GM18951 (cell line): ENCODE measurements at regions not wholly inside any gene's neighbourhood (a gene's known extent, or its start where the extent isn't known, plus 50 kb on each side); places are given as distances from the start of the nearest gene placed in this dataset.
"Not testable (repeated sequence)": the region's sequence is repeated elsewhere in the genome, so short reads cannot be mapped to it uniquely, and the experiment has no call there.

Source experiments
- POLR2A ChIP-seq: IDR thresholded peaks from 4 replicates; pipeline ENCODE4 v1.6.1; 2011; ENCODE audit warnings: mild to moderate bottlenecking; ENCODE audit not compliant: insufficient read length, insufficient read depth; ENCODE audit errors: extremely low read depth
- in situ Hi-C: fragments of 300-500 bp; cut with MboI; formaldehyde crosslinking; loops from one replicate; pipeline ENCODE4 v1.12.0; 2022; ENCODE audit warnings: low sequenced_read_pairs, mixed read lengths, inconsistent platforms; ENCODE audit not compliant: unreplicated experiment

DNA sequence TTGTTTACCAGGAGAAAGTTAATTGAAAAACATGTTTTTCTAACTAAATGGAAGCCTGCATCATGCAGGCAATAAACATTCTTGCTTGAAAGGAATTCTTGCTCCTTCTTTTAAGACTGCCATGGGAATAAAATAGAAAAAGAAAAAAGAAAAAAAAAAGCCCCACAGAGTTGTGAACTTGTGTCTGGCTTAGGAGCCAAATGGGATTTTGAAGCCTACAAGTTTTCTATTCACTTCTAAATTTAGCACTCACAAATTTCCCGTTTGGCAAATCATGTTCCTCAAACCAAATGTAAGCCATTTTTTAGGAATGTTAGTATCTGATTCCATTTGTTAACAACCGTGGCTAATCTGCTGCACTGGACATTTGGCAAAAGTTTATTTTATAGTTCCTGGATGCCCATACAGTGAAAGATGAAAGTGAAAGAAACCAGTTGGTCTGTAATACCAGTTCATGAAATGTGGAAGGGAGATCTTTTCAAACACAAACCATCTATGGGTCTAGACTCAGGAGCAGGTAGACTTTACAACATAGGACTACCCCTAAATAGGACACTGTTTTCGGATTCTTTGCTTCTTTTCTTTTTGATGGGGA lies 133.8 kb upstream of the GMNC start:
- in situ Hi-C loops, result no loop called here
- no peak for TF ChIP-seq POLR2A

DNA sequence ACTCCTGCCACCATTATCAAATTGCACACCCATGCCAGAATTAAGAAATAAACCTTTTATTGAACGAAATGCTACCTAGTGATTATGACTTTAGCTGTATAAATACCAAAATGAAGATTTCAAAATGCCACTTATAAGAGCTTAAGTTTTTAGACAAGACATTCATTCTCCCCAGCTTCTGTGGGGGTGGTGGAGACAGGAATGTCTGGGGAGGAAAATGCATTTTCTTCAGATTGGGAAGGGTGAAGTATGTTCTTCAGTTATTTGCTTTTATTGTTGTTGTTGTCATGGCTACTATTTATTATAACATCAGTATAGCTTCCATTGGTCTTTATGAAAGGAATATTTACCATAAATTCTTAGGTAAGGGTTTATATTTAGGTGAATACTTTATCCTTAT lies 132.7 kb upstream of the GMNC start:
- in situ Hi-C loops, result no loop called here
- no peak for TF ChIP-seq POLR2A

DNA sequence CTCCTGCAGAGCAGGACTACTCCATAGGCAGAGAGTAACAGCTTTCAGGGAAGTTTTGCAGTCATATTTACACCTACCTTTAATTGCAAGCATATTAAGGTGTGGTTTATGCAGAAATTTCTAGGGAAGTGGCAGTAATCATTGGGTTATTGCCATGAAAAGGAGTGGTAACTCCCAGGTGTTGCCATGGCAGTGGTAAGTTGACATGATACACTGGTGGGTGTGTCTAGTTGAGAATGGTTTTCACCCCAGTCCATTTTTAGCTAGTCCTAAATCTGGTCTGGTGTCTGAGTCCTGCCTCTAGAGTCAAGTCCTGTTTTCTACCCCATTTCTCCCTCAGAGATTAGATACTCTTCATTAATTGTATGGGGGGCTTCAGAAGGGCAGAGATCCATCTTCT lies 128.4 kb upstream of the GMNC start:
- in situ Hi-C loops, result no loop called here
- no peak for TF ChIP-seq POLR2A

DNA sequence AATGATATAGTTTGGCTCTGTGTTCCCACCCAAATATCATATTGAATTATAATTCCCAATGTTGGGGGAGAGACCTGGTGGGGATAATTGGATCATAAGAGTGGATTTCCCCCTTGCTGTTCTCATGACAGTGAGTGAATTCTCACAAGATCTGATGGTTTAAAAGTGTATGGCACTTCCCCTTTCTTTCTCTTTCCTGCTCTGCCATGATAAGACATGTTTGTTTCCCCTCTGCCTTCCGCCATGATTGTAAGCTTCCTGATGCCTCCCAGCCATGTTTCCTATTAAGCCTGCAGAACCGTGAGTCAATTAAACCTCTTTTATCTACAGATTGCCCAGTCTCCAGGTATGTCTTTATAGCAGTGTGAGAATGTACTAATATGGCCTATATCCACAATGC lies 126.7 kb upstream of the GMNC start:
- TF ChIP-seq POLR2A, result no peak
- in situ Hi-C loops, result no loop called here

DNA sequence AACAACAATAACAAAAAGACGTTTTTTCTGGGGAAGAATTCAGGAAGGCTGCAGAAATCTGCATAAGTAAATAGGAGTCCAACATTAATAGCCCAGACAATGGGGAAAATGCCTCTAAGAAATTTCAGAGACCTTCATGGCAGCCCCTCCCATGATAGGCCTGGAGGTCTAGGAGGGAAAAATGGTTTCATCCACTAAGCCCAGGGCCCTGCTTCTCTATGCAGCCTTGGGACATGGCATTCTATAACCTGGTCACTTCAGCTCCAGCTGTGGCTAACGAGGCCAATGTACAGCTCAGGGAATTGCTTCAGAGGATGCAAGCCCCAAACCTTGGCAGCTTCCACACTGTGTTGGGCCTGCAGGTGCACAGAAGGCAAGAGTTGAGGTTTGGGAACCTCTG lies 125.6 kb upstream of the GMNC start:
- in situ Hi-C loops, result no loop called here
- TF ChIP-seq POLR2A, result no peak

DNA sequence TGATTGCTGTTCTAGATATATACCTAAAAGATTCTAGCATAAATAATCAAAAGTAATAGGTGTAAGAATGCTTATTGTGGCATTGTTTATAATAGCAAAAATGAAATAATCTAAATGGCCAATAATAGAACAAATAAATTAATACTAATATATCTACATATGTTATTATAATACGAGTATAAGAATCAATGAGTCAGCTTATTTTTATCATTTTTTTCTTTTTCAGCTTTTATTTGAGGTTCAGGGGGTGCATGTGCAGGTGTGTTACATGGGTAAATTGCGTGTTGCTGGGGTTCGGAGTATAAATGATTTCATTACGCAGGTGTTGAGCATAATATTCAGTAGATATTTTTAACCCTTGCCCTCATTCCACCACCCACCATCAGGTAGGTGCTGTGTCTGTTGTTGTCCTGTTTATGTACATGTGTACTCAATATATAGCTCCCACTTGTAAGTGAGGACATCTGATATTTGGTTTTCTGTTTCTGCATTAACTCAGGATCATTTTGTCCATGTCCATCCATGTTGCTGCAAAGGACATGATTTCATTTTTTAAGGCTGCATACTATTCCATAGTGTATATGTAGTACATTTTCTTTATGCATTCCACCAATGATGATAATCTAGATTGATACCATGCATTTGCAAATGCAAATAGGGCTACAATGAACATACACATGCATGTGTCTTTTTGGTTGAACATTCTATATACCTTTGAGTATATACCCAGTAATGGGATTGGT lies 122.2 kb upstream of the GMNC start:
- in situ Hi-C loops, result no loop called here
- TF ChIP-seq POLR2A, result no peak

DNA sequence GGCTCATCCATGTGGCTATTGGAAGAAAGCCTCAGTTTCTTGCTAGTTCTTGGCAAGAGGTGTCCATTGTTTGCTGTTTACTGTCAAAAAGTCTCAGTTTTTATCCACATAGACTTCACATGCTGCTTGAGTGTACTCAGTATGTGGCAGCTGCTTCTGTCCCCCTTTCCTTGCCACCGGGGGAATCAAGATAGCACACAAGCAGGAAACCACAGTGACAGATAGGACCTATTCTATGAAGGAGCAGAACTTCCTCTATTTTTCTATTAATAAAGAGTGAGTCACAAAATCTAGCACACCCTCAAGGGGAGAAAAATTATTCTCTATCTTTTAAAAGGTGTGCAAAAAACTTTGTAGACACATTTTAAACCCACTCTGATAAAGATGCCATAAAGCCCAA lies 121.4 kb upstream of the GMNC start:
- TF ChIP-seq POLR2A, result no peak
- in situ Hi-C loops, result no loop called here

DNA sequence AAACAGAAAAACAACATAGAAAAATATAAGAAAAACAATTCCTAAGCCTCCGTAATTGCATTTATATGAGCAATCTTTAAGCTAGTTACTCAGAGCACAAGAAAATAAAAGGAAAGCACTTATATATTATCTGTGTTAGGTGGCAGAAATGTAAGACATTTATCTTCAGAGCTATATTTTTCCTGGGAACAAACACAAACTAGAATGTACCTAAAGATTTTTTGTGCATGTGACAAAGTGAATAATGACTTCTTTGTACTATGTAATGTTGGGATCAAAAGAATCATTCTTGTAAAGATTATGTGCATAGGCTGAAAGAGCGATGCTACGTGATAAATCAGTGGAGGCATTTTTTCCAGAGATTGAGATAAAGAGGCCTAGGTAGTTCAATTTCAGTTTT lies 111.3 kb upstream of the GMNC start:
- in situ Hi-C loops, result no loop called here
- no peak for TF ChIP-seq POLR2A

DNA sequence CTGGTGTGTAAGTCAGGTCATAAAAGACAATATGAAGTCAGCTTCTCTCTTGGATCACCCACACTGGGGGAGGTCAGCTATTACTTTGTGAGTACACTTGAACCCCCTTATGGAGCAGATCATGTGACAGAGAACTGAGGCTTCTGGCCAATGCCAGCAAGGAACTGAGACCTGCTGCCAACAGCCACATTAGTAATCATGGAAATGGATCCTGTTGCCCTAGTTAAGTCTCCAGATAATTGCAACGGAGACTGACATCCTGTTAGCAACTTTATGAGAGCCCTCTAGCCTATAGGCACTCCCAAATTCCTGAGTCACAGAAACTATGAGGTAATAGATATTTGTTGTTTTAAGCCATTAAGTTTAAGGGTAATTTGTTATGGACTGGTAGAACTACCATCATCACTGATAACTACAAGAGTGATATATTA lies 110.4 kb upstream of the GMNC start:
- in situ Hi-C loops, result no loop called here

DNA sequence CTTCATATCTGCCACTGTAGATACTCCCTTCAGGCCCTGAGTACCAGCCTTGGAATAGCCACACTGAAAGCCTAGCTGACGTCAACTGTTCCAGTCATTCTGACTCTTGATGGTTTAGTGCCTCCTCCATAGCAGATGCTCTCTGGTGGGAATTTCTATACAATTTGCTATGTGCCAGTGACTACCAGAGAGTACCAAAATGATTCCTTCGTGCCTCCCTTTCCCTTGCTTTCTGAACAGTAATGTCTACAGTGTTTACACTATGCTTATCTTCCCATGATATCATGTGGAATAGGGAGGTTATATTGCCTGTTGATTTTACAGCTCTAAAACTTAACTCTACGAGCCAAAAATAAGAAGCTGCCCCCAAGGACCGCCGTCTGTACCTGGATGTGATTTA lies 109.7 kb upstream of the GMNC start:
- in situ Hi-C loops, result no loop called here
- no peak for TF ChIP-seq POLR2A

More for the DNA sequence above, 110.4 kb upstream of the GMNC start:
- no peak for TF ChIP-seq POLR2A

DNA sequence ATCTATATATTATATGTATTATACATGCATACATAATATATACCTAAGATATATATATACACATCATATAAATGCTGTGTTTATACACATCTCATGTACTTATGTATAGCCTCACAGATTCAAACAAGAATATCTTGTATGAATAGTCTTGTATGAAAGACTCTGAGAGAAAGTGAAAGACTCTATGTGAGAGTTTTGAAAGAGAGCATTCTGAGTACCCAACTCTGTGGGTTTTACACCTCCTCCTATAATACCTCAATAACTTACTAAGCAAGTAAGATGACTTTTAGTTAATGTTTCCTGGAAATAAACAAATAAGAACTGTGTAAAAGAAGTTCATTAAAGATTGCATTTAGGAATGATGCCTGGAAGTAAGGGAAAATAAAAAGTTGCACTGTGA lies 108.1 kb upstream of the GMNC start:
- TF ChIP-seq POLR2A, result no peak
- in situ Hi-C loops, result no loop called here

DNA sequence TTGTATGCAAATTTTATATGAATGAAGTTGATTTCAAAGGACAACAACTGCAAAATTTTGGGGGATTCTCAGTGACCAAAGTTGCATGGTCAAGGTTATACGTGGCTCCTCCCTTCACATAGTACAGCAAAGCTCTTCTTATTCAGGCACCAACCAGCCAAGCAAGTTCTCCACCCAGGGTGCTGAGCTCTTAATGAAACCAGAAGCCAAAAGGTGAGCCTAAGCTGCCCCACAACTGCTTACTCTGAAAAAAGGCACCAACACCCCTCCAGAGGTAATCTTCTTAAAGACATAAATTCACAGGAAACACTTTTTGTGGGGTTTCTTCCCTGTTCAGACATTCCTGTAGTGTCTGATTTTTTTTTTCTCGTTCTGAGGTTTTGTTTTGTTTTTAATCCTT lies 106.1 kb upstream of the GMNC start:
- in situ Hi-C loops, result no loop called here
- TF ChIP-seq POLR2A, result no peak

DNA sequence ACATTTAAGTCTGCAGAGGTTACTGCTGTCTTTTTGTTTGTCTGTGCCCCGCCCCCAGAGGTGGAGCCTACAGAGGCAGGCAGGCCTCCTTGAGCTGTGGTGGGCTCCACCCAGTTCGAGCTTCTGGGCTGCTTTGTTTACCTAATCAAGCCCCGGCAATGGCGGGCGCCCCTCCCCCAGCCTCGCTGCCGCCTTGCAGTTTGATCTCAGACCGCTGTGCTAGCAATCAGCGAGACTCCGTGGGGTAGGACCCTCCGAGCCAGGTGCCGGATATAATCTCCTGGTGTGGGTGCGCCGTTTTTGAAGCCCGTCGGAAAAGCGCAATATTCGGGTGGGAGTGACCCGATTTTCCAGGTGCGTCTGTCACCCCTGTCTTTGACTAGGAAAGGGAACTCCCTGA lies 102.4 kb upstream of the GMNC start:
- in situ Hi-C loops, result not testable (repeated sequence)

DNA sequence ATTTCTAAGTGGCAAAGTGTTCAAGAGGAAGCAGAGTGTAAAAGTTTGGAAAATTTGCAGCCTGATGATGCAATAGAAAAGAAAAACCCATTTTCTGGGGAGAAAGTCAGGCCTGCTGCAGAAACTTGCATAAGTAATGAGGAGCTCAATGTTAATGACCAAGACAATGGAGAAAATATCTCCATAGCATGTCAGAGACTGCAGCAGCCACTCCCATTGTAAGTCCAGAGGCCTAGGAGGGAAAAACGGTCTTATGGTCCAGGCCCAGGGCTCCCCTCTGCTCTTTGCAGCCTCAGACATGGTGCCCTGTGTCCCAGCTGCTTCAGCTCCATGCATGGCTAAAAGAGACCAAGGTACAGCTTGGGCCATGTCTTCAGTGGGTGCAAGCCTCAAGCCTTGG lies 96.6 kb upstream of the GMNC start:
- in situ Hi-C loops, result no loop called here
- no peak for TF ChIP-seq POLR2A

DNA sequence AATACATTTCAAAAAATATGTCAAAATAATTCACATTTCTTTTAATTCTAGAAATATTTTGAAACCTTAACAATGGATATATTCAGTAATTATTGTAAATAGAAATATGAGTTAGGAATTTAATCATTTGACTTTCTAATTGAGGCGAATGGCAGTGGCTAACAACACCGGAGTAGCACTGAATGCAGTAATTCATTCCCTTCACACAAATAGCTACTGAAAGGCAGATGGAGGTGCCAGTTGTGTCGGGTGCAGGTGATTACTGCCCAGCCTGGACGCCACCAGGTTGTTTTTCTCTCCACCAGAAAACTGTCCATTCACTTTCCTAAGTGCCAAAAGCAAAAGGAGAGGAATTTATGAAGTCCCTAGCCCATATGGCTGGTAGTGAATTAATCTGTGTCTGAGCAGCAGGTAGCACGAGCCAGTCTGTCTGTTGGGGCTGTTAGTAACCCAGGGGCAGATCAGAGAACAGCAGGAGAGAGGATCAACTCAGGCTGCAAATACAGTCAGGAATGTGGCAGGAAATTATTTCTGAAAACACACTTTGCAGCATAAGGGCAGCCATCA lies 79.3 kb upstream of the GMNC start:
- no peak for TF ChIP-seq POLR2A
- in situ Hi-C loops, result no loop called here

DNA sequence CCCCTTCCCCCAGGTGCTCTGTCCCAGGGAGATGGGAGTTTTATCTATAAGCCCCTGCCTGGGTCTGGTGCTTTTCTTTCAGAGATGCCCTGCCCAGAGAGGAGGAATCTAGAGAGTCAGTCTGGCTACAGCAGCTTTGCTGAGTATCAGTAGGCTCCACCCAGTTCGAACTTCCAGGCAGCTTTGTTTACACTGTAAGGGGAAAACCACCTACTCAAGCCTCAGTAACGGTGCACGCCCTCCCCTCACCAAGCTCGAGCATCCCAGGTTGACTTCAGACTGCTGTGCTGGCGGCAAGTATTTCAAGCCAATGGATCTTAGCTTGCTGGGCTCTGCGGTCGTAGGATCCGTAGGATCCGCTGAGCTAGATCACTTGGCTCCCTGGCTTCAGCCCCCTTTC lies 72.1 kb upstream of the GMNC start:
- in situ Hi-C loops, result not testable (repeated sequence)
